NB4 (cell line): ENCODE measurements at regions not wholly inside any gene's neighbourhood (a gene's known extent, or its start where the extent isn't known, plus 50 kb on each side); places are given as distances from the start of the nearest gene placed in this dataset.

Source experiments
- DNase-seq: peaks from one replicate; pipeline ENCODE4 v3.0.0; 2010; ENCODE audit warnings: low read depth
- H3K4me3 ChIP-seq: one replicate; pipeline ENCODE4 v1.5.1; 2011; ENCODE audit warnings: mild to moderate bottlenecking, low read depth, low read length, moderate library complexity
- MYC ChIP-seq: IDR thresholded peaks from 2 replicates; pipeline ENCODE4 v1.6.1; 2011; ENCODE audit warnings: low read depth, low read length
- POLR2A ChIP-seq: IDR thresholded peaks from 2 replicates; pipeline ENCODE4 v1.6.1; 2011; ENCODE audit warnings: mild to moderate bottlenecking; ENCODE audit not compliant: insufficient read length; ENCODE audit errors: extremely low read depth
- TF ChIP-seq, protein P1 (sequence below): IDR thresholded peaks from 2 replicates; pipeline ENCODE4 v1.6.1; 2011; ENCODE audit warnings: low read depth, low read length
- TF ChIP-seq, protein P2 (sequence below): IDR thresholded peaks from one replicate; pipeline ENCODE4 v1.5.1; 2012; ENCODE audit warnings: low read depth, low read length

DNA sequence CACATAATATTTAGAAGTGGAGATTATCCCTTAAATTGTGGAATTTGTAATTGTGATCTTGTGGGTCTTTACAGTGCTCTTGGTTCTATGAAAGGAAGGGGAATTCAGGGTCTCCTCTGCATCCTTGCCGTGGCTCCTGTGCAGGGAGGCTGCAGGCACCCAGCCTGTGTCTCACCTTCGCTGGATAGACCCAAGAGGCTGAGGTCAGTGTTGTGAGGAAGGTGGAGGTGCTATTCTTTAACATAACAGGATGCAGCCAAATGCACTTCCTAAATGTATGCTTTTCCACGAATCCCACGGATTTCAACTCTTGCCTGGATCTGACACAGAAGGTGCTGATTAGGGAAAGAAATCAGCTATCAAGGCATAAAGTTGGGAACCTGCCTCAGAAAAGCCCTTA is 69.5 kb downstream of the TMEM18 start:
- TF ChIP-seq POLR2A (no peak), MYC (no peak)
- TF ChIP-seq, protein P1, sequence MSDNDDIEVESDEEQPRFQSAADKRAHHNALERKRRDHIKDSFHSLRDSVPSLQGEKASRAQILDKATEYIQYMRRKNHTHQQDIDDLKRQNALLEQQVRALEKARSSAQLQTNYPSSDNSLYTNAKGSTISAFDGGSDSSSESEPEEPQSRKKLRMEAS, result no peak
- TF ChIP-seq, protein P2, sequence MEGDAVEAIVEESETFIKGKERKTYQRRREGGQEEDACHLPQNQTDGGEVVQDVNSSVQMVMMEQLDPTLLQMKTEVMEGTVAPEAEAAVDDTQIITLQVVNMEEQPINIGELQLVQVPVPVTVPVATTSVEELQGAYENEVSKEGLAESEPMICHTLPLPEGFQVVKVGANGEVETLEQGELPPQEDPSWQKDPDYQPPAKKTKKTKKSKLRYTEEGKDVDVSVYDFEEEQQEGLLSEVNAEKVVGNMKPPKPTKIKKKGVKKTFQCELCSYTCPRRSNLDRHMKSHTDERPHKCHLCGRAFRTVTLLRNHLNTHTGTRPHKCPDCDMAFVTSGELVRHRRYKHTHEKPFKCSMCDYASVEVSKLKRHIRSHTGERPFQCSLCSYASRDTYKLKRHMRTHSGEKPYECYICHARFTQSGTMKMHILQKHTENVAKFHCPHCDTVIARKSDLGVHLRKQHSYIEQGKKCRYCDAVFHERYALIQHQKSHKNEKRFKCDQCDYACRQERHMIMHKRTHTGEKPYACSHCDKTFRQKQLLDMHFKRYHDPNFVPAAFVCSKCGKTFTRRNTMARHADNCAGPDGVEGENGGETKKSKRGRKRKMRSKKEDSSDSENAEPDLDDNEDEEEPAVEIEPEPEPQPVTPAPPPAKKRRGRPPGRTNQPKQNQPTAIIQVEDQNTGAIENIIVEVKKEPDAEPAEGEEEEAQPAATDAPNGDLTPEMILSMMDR, result no peak
- no peak for DNase-seq
- no peak overlapping the region for H3K4me3 ChIP-seq

DNA sequence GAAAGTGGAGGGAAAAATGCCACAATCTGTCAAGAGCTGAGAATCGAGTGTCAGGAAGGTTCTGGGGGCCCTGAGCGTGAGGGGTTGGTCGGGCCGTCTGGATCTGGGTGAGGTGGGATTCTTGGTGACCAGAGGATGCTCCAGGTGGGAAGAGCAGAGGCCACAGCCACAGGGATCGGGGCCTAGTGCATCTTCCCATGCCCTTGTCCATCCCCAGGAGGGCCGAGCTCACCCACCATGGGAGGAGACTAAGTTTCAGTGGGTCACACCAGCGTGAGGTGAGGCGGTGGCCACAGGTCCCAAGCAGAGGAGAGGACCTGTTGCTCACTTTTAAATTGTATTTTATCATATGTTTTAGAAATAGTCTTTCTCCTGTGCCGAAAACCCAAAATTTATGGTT is 70.0 kb downstream of the TMEM18 start:
- no peak overlapping the region for H3K4me3 ChIP-seq
- TF ChIP-seq MYC, result no peak
- no peak for TF ChIP-seq POLR2A
- TF ChIP-seq, protein P1, result no peak
- TF ChIP-seq, protein P2, result no peak
- DNase-seq, result no peak

DNA sequence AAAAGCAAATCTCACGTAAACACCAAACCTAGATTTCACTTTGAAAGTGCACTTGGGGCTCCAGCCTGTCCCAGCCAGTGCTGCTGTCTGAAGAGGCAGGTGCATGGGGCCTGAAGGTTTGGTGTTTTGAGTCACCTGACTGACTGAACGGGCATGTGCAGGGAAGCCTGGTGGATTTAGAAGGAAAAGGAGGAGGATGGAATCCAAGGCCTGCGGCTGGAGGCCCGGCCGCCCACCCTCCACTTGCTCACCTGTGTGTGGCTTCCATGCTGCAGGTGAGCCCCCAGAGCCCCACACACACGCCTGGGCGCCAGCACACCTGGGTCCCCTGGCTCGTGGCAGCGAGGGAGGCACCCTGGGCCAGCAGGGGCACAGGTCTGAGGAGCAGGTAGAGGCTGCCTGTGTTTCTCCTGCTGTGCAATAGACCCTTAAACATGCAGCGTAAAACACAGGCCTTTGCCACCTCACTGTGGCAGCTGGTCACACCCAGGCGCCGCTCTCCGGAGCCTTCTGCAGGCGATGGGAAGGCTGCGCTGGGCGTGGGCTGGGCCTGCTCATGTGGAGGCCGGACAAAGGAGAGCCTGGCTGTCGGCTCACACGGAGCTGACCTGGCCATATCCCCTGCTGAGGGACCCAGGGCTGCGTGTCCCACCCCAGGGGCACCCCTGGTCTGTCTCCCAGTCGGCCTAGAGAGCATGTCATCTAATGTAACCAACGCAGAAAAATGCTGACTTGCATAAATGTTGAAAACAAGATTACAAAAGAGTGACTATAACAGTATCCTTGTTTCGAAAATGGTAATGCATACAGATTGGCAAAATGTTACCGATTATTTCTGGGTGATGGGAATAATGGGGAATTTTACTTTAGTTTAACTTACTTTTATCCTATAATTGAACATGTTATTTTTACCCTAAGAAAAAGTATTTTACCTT is 71.3 kb downstream of the TMEM18 start:
- TF ChIP-seq MYC (no peak), POLR2A (no peak)
- TF ChIP-seq, protein P1, result no peak
- DNase-seq, result no peak
- H3K4me3 ChIP-seq, result no peak overlapping the region

DNA sequence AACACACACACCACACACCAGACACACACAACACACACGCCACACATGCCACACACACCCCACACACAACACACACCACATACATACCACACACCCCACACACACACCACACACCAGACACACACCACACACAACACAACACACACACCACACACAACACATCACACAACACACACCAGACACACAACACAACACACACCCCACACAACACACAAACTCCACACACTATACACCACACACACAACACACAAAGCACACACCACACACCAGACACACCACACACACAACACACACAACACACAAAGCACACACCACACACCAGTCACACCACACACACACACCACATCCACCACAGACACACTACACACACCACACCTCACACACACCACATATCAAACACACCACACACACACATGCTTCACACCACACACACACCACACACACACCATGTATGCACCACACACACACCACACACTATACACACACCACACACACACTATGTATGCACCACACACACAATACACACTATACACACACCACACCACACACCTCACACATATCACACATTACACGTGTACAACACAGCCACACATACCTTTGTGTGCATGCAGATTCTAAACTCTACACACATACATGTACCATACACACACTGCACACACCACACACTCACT is 72.2 kb downstream of the TMEM18 start:
- no peak for DNase-seq
- H3K4me3 ChIP-seq, result no peak overlapping the region
- TF ChIP-seq MYC (no peak), POLR2A (no peak)
- TF ChIP-seq, protein P1, result no peak
- TF ChIP-seq, protein P2, result no peak

DNA sequence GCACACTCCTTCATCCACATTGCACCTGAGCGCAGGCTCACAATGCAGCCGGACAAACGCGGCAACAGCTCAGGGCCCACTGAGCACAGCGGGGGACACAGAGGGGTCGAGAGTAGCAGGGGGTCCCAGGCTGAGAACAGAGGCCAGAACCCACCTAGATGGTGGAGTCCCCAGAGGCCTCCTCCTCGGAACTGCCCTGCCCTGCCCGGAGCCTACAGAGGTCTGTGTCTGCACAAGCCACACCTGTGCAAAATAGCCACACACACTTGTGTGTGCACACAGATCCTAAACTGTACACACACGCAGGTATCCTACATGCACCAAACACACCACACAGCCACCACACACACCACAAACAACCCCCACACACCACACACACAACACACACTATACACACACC is 72.8 kb downstream of the TMEM18 start:
- no peak for DNase-seq
- TF ChIP-seq, protein P2, result no peak
- TF ChIP-seq MYC, result no peak
- TF ChIP-seq, protein P1, result no peak
- TF ChIP-seq POLR2A, result no peak

DNA sequence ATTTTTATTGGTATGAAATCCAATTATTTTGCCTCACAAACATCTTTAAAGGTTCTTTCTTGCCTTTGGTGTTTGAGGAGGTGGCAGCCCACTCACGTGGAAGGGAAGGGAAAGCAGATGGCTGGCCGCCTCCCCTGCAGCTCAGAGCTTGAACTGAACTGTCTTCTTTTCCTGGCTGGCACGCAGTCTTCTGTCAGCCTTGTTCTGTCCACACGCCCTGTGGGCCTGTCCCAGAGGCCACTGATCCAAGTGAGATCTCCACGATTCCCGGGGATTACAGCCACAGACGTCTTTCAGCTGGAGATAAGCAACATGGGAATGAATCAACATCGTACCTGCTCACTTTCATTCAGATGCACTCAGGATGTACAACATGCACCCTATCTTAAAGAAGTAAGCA is 73.3 kb downstream of the TMEM18 start:
- no peak overlapping the region for H3K4me3 ChIP-seq
- no peak for DNase-seq

More for the DNA sequence above, 72.8 kb downstream of the TMEM18 start:
- no peak overlapping the region for H3K4me3 ChIP-seq

More for the DNA sequence above, 73.3 kb downstream of the TMEM18 start:
- TF ChIP-seq, protein P2, result no peak
- TF ChIP-seq MYC, result no peak
- TF ChIP-seq POLR2A, result no peak
- TF ChIP-seq, protein P1, result no peak
